ENCODE measurements at regions not wholly inside any gene's neighbourhood (a gene's known extent, or its start where the extent isn't known, plus 50 kb on each side); places are given as distances from the start of the nearest gene placed in this dataset.

GRCh38 chr5:102617191-102618187 is 118.7 kb upstream of the SLCO6A1 start:
- TF ChIP-seq POLR2AphosphoS5 (IDR thresholded peaks at IDR 0.05; ENCODE audit: low read depth) (no peak), EZH2 (IDR thresholded peaks at IDR 0.05; ENCODE audit: low read depth, unreplicated experiment) (no peak), EZH2phosphoT487 (IDR thresholded peaks at IDR 0.05; ENCODE audit: unreplicated experiment) (no peak), REST (IDR thresholded peaks at IDR 0.05; ENCODE audit: unreplicated experiment) (no peak), CREB1 (CRISPR knock-in tag; IDR thresholded peaks at IDR 0.05; ENCODE audit: low read depth) (no peak), STAT1 (IDR thresholded peaks at IDR 0.05; ENCODE audit: unreplicated experiment) (no peak), JUNB (IDR thresholded peaks at IDR 0.05; ENCODE audit: unreplicated experiment) (no peak), NANOG (IDR thresholded peaks at IDR 0.05; ENCODE audit: borderline replicate concordance) (no peak), ZNF114 (CRISPR knock-in tag; IDR thresholded peaks at IDR 0.05) (no peak), ZNF331 (CRISPR knock-in tag; IDR thresholded peaks at IDR 0.05; ENCODE audit: low read depth) (no peak)
- TF ChIP-seq, protein P1, sequence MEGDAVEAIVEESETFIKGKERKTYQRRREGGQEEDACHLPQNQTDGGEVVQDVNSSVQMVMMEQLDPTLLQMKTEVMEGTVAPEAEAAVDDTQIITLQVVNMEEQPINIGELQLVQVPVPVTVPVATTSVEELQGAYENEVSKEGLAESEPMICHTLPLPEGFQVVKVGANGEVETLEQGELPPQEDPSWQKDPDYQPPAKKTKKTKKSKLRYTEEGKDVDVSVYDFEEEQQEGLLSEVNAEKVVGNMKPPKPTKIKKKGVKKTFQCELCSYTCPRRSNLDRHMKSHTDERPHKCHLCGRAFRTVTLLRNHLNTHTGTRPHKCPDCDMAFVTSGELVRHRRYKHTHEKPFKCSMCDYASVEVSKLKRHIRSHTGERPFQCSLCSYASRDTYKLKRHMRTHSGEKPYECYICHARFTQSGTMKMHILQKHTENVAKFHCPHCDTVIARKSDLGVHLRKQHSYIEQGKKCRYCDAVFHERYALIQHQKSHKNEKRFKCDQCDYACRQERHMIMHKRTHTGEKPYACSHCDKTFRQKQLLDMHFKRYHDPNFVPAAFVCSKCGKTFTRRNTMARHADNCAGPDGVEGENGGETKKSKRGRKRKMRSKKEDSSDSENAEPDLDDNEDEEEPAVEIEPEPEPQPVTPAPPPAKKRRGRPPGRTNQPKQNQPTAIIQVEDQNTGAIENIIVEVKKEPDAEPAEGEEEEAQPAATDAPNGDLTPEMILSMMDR (conservative IDR thresholded peaks at IDR 0.05; ENCODE audit: low read depth in 2 of 2): no peak
